Gastrocnemius medialis (tissue), 4 donors: ENCODE measurements at regions not wholly inside any gene's neighbourhood (a gene's known extent, or its start where the extent isn't known, plus 50 kb on each side); places are given as distances from the start of the nearest gene placed in this dataset.

Experiments used
- ATAC-seq, 2 donors: fragments of 150-250 bp; one replicate each; pipeline ENCODE4 v1.9.1; 2016
- DNase-seq, 2 donors: peaks; one replicate each; pipeline ENCODE4 v3.0.0-alpha.2; 2019
- H3K27ac ChIP-seq, 4 donors: fragments of 200-600 bp; sonication (generic); 1 replicate in 1 of 4; 2 replicates in 3 of 4; pipeline ENCODE4 v1.5.1; 2016 to 2018; ENCODE audit warnings: mild to moderate bottlenecking in 2 of 4, moderate library complexity in 1 of 4
- H3K27me3 ChIP-seq, 3 donors: fragments of 200-600 bp; sonication (generic) in 2 of 3; 1 replicate in 1 of 3; 2 replicates in 2 of 3; pipeline versions ENCODE4 v1.5.1 to v1.6.0; 2016 to 2019; ENCODE audit warnings: mild to moderate bottlenecking in 1 of 3, moderate library complexity in 1 of 3
- H3K36me3 ChIP-seq, 2 donors: fragments of 200-600 bp; sonication (generic) in 1 of 2; one replicate each; pipeline ENCODE4 v1.5.1; 2017 to 2018
- H3K4me1 ChIP-seq, 2 donors: fragments of 200-600 bp; sonication (generic) in 1 of 2; one replicate each; pipeline ENCODE4 v1.5.1; 2016 to 2017; ENCODE audit warnings: mild to moderate bottlenecking in 2 of 2
- H3K4me3 ChIP-seq, 4 donors: fragments of 200-600 bp; sonication (generic) in 3 of 4; 1 replicate in 1 of 4; 2 replicates in 3 of 4; pipeline ENCODE4 v1.5.1; 2016 to 2019; ENCODE audit warnings: mild to moderate bottlenecking in 2 of 4
- H3K9me3 ChIP-seq, 3 donors: fragments of 200-600 bp; sonication (generic) in 2 of 3; 1 replicate in 1 of 3; 2 replicates in 2 of 3; pipeline ENCODE4 v1.5.1; 2016 to 2019
- POLR2A ChIP-seq, 2 donors: fragments of 450-650 bp; IDR thresholded peaks; one replicate each; pipeline ENCODE4 v1.6.1; 2017; ENCODE audit warnings: antibody characterized with exemption in 2 of 2, mild to moderate bottlenecking in 2 of 2, moderate library complexity in 2 of 2
- in situ Hi-C, 4 donors: fragments of 200-750 bp; cut with MboI; loops; one replicate each; pipeline versions ENCODE4 v1.15.0 to v1.8.0; 2017; ENCODE audit warnings: low sequenced_read_pairs in 4 of 4
- intact Hi-C: fragments of 100-400 bp; cut with DNase I; formaldehyde crosslinking; loops from one replicate; pipeline ENCODE4 v1.15.1; 2023; ENCODE audit warnings: low total_unique reads
- TF ChIP-seq, protein P1 (sequence below), 5 experiments: fragments of 450-650 bp in 3 of 5; fragments of 200-600 bp in 2 of 5; sonication (generic) in 2 of 5; IDR thresholded peaks in 4 of 5; conservative IDR thresholded peaks in 1 of 5; 1 replicate in 4 of 5; 2 replicates in 1 of 5; pipeline ENCODE4 v1.5.1; 2016 to 2019; ENCODE audit warnings: antibody characterized with exemption in 5 of 5, mild to moderate bottlenecking in 3 of 5, moderate library complexity in 3 of 5

- Histone ChIP-seq H3K4me3 (no peak overlapping the region), H3K27ac (no peak overlapping the region), H3K9me3 (no peaks in the 10 kb centered on the region), H3K27me3 (no peaks in the 10 kb centered on the region), H3K36me3 (no peaks in the 10 kb centered on the region), H3K4me1 (peaks cover 12 to 23% of the 10 kb centered on the region in 2 donors)
- TF ChIP-seq POLR2A (IDR thresholded peaks at IDR 0.05): no peak
- TF ChIP-seq, protein P1, sequence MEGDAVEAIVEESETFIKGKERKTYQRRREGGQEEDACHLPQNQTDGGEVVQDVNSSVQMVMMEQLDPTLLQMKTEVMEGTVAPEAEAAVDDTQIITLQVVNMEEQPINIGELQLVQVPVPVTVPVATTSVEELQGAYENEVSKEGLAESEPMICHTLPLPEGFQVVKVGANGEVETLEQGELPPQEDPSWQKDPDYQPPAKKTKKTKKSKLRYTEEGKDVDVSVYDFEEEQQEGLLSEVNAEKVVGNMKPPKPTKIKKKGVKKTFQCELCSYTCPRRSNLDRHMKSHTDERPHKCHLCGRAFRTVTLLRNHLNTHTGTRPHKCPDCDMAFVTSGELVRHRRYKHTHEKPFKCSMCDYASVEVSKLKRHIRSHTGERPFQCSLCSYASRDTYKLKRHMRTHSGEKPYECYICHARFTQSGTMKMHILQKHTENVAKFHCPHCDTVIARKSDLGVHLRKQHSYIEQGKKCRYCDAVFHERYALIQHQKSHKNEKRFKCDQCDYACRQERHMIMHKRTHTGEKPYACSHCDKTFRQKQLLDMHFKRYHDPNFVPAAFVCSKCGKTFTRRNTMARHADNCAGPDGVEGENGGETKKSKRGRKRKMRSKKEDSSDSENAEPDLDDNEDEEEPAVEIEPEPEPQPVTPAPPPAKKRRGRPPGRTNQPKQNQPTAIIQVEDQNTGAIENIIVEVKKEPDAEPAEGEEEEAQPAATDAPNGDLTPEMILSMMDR (IDR thresholded peaks at IDR 0.05 in 4 of 5, conservative IDR thresholded peaks at IDR 0.05 in 1 of 5): no peak
- DNase-seq (no peak), ATAC-seq (no peak)
- intact Hi-C loops: no loop called here
- in situ Hi-C loops: no loop called here
Observed at GRCh38 chr10:59002011-59002410, 174.4 kb upstream of the PHYHIPL start.

- Histone ChIP-seq H3K36me3 (no peaks in the 10 kb centered on the region), H3K4me1 (peaks cover 12 to 22% of the 10 kb centered on the region in 2 donors), H3K9me3 (no peaks in the 10 kb centered on the region), H3K27me3 (no peaks in the 10 kb centered on the region), H3K4me3 (no peak overlapping the region), H3K27ac (no peak overlapping the region)
- no peak for ATAC-seq
- no peak for DNase-seq
- TF ChIP-seq, protein P1 (IDR thresholded peaks at IDR 0.05 in 4 of 5, conservative IDR thresholded peaks at IDR 0.05 in 1 of 5): no peak
- TF ChIP-seq POLR2A (IDR thresholded peaks at IDR 0.05): no peak
- in situ Hi-C loops: no loop called here
- intact Hi-C loops: no loop called here
Observed at GRCh38 chr10:59003203-59003602, 173.2 kb upstream of the PHYHIPL start.

DNA sequence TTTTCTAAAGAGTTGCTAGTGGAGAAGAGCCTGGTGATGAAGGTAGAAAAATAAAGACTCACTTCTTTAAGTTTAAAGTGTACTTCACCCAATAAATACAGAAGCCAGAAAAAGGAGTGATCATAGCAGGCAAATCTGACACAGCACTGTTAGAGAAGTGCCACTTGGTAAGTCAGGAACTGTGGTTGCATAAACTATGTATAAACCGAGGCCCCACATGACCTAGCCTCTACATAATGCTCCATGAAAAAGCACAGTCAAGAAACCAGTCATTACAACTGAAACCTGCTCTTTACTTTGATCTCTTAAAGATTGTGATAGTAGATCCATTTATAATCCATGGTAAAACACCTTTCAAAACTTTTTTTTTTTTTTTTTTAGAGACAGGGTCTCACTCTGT is 172.1 kb upstream of the PHYHIPL start:
- H3K9me3 ChIP-seq: no peaks in the 10 kb centered on the region
- TF ChIP-seq, protein P1 (IDR thresholded peaks at IDR 0.05 in 4 of 5, conservative IDR thresholded peaks at IDR 0.05 in 1 of 5): no peak
- no peak for TF ChIP-seq POLR2A (IDR thresholded peaks at IDR 0.05)
- DNase-seq: no peak
- no peak for ATAC-seq
- H3K27ac ChIP-seq: no peak overlapping the region
- H3K27me3 ChIP-seq: no peaks in the 10 kb centered on the region
- H3K36me3 ChIP-seq: no peaks in the 10 kb centered on the region
- peaks cover 7 to 18% of the 10 kb centered on the region in 2 donors for H3K4me1 ChIP-seq
- intact Hi-C loops (no loop called here), in situ Hi-C loops (no loop called here)
- no peak overlapping the region for H3K4me3 ChIP-seq

- in situ Hi-C loops (no loop called here), intact Hi-C loops (no loop called here)
- H3K4me1 ChIP-seq: no peaks in the 10 kb centered on the region
- TF ChIP-seq, protein P1 (IDR thresholded peaks at IDR 0.05 in 4 of 5, conservative IDR thresholded peaks at IDR 0.05 in 1 of 5): no peak
- TF ChIP-seq POLR2A (IDR thresholded peaks at IDR 0.05): no peak
- ATAC-seq (peak; percentile 76 to 77), DNase-seq (peak; percentile 29 to 34)
- no peaks in the 10 kb centered on the region for H3K9me3 ChIP-seq
- no peak overlapping the region for H3K27ac ChIP-seq
- no peaks in the 10 kb centered on the region for H3K27me3 ChIP-seq
- no peaks in the 10 kb centered on the region for H3K36me3 ChIP-seq
- no peak overlapping the region for H3K4me3 ChIP-seq
Observed at GRCh38 chr10:59006511-59007306, 169.7 kb upstream of the PHYHIPL start.
